ENCODE measurements at regions not wholly inside any gene's neighbourhood (a gene's known extent, or its start where the extent isn't known, plus 50 kb on each side); places are given as distances from the start of the nearest gene placed in this dataset.

DNA sequence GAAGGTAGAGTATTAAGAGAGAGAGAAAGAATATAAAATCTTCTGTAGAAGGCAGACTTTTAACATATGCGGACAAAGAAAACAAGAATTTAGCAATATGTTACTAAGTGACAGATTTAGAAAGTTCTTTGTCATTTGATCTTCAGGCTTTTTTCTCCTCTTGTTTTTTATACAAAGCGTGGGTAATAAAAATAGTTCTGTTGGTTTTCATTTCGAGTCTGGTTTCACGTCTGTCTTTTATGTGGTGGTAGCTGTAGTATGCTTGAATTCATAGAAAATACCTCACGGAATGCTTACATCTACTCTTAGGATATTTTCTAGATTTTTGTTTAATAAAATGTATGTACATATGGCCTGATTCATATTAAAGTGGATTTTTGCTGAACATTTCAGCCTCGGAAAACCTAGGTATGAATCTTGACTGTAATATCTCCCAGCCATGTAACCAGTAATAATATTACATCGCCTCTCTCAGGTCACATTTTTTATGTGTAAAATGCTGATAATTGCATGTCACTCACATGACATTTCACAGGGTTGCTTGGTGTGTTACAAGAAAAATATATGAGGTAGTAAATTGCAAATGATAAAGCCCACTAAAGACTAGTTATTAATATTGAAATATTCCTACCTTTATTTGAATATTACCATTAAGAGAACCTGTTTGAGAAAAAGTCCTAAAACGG, 72.5 kb upstream of the TAF11L2 start:
- H2AFZ ChIP-seq = no peak overlapping the region
- H3F3A ChIP-seq (replicated peaks; ENCODE audit: low read depth) = no peaks in the 10 kb centered on the region
- H3K4me3 ChIP-seq = no peak overlapping the region
- H3K27ac Mint-ChIP-seq = no peak overlapping the region
- H3K79me2 ChIP-seq (replicated peaks; ENCODE audit: insufficient read depth) = no peaks in the 10 kb centered on the region
- no peaks in the 10 kb centered on the region for H3K9me3 Mint-ChIP-seq
- TF ChIP-seq ZNF114 (CRISPR knock-in tag; IDR thresholded peaks at IDR 0.05) = no peak
- no peak for TF ChIP-seq POLR2AphosphoS5 (IDR thresholded peaks at IDR 0.05; ENCODE audit: low read depth)
- no peak for TF ChIP-seq NANOG (IDR thresholded peaks at IDR 0.05; ENCODE audit: borderline replicate concordance)
- TF ChIP-seq, protein P1, sequence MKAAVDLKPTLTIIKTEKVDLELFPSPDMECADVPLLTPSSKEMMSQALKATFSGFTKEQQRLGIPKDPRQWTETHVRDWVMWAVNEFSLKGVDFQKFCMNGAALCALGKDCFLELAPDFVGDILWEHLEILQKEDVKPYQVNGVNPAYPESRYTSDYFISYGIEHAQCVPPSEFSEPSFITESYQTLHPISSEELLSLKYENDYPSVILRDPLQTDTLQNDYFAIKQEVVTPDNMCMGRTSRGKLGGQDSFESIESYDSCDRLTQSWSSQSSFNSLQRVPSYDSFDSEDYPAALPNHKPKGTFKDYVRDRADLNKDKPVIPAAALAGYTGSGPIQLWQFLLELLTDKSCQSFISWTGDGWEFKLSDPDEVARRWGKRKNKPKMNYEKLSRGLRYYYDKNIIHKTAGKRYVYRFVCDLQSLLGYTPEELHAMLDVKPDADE (IDR thresholded peaks at IDR 0.05) = no peak
- TF ChIP-seq CREB1 (CRISPR knock-in tag; IDR thresholded peaks at IDR 0.05; ENCODE audit: low read depth) = no peak
- TF ChIP-seq, protein P2, sequence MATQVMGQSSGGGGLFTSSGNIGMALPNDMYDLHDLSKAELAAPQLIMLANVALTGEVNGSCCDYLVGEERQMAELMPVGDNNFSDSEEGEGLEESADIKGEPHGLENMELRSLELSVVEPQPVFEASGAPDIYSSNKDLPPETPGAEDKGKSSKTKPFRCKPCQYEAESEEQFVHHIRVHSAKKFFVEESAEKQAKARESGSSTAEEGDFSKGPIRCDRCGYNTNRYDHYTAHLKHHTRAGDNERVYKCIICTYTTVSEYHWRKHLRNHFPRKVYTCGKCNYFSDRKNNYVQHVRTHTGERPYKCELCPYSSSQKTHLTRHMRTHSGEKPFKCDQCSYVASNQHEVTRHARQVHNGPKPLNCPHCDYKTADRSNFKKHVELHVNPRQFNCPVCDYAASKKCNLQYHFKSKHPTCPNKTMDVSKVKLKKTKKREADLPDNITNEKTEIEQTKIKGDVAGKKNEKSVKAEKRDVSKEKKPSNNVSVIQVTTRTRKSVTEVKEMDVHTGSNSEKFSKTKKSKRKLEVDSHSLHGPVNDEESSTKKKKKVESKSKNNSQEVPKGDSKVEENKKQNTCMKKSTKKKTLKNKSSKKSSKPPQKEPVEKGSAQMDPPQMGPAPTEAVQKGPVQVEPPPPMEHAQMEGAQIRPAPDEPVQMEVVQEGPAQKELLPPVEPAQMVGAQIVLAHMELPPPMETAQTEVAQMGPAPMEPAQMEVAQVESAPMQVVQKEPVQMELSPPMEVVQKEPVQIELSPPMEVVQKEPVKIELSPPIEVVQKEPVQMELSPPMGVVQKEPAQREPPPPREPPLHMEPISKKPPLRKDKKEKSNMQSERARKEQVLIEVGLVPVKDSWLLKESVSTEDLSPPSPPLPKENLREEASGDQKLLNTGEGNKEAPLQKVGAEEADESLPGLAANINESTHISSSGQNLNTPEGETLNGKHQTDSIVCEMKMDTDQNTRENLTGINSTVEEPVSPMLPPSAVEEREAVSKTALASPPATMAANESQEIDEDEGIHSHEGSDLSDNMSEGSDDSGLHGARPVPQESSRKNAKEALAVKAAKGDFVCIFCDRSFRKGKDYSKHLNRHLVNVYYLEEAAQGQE (IDR thresholded peaks at IDR 0.05; ENCODE audit: unreplicated experiment) = no peak
- no peak for TF ChIP-seq STAT1 (IDR thresholded peaks at IDR 0.05; ENCODE audit: unreplicated experiment)
- H3K27ac ChIP-seq (ENCODE audit: low read depth) = no peak overlapping the region
- H4K20me1 ChIP-seq (replicated peaks; ENCODE audit: insufficient read depth) = no peaks in the 10 kb centered on the region
- H3K9me2 ChIP-seq (ENCODE audit: insufficient read depth) = peaks cover 4% of the 10 kb centered on the region; the same call in 1 of the 2 replicates
- H3K4me1 ChIP-seq (ENCODE audit: insufficient read depth) = peaks cover 21% of the 10 kb centered on the region
- ATAC-seq (no peak), DNase-seq (ENCODE audit: low spot score) (no peak)
- no peaks in the 10 kb centered on the region for H3K36me3 Mint-ChIP-seq (ENCODE audit: low read depth)
- H3K4me3 Mint-ChIP-seq = no peak overlapping the region
- H3K27me3 Mint-ChIP-seq (ENCODE audit: insufficient read depth, low read depth, poor library complexity) = no peaks in the 10 kb centered on the region
- no peaks in the 10 kb centered on the region for H3K36me3 ChIP-seq (ENCODE audit: insufficient read depth)
- no peaks in the 10 kb centered on the region for H3K27me3 ChIP-seq (ENCODE audit: insufficient read depth)
- no peak overlapping the region for H3K4me2 ChIP-seq
- peaks cover 23% of the 10 kb centered on the region for H3K4me1 Mint-ChIP-seq

DNA sequence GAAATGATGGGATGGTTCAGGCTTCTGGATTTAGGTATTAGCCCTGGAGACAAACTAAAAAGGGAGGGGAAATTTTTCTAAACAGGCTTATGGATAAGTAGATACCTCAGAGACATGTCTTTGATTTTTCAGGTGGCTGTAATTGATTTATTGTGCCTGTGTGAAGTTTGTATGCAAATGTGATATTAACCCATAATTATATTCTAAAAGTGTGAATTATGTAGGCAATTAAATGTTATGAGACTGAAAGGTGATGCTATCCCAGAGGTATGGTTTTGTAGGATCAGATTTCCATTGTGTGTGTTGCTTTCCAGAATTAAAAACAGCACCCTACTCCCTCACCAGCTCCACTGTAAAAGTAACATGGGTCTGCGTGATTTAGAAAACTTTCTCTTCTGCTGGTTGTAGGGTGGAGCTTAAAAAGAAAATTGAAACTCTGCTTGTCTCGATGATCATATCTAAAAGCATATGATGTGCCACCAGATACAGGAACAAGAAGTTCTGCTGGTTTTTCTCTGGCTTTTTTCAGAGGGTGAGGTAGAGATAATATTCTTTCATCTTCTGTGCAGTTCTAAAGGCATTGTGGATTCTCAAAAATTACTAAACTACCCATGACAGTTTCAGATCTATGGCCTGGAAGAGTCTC, 71.8 kb upstream of the TAF11L2 start:
- Histone ChIP-seq H3K27me3 (ENCODE audit: insufficient read depth) (no peaks in the 10 kb centered on the region), H3K9me2 (ENCODE audit: insufficient read depth) (peaks cover 4% of the 10 kb centered on the region; the same call in 1 of the 2 replicates), H3K27ac (ENCODE audit: low read depth) (no peak overlapping the region), H3K4me1 (ENCODE audit: insufficient read depth) (peaks cover 21% of the 10 kb centered on the region), H3K36me3 (ENCODE audit: insufficient read depth) (no peaks in the 10 kb centered on the region), H3K4me3 (no peak overlapping the region), H2AFZ (no peak overlapping the region), H3K79me2 (replicated peaks; ENCODE audit: insufficient read depth) (no peaks in the 10 kb centered on the region), H4K20me1 (replicated peaks; ENCODE audit: insufficient read depth) (no peaks in the 10 kb centered on the region), H3F3A (replicated peaks; ENCODE audit: low read depth) (no peaks in the 10 kb centered on the region), H3K4me2 (no peak overlapping the region)
- no peak for TF ChIP-seq JUNB (IDR thresholded peaks at IDR 0.05; ENCODE audit: unreplicated experiment)
- Mint-ChIP-seq H3K36me3 (ENCODE audit: low read depth) (no peaks in the 10 kb centered on the region), H3K27ac (no peak overlapping the region), H3K4me1 (peaks cover 23% of the 10 kb centered on the region), H3K4me3 (no peak overlapping the region), H3K27me3 (ENCODE audit: insufficient read depth, low read depth, poor library complexity) (no peaks in the 10 kb centered on the region), H3K9me3 (no peaks in the 10 kb centered on the region)
- DNase-seq (ENCODE audit: low spot score) (no peak), ATAC-seq (no peak)

Data from GM23338 (cell line).